Panc1 (cell line): ENCODE measurements at regions not wholly inside any gene's neighbourhood (a gene's known extent, or its start where the extent isn't known, plus 50 kb on each side); places are given as distances from the start of the nearest gene placed in this dataset.
"Not testable (repeated sequence)": the region's sequence is repeated elsewhere in the genome, so short reads cannot be mapped to it uniquely, and the experiment has no call there.

Source experiments
- ATAC-seq: fragments of 200-7000 bp; cut with Tn5 transposase; 2 replicates; pipeline ENCODE4 v1.9.1; 2020; ENCODE audit warnings: mild to moderate bottlenecking, moderate library complexity
- BruUV-seq: library from RNA; stranded (reverse); fragments of 400-500 nt; replicated peaks from 2 replicates; lab custom pipeline; 2021; lab: Mats Ljungman, UMichigan
- CTCF ChIA-PET: fragments of 300-600 bp; sonication (Branson Sonifier 250); formaldehyde crosslinking; loops from one replicate; lab custom pipeline; 2022; ENCODE audit warnings: antibody characterized with exemption; lab: Charles Lee
- POLR2A ChIA-PET: fragments of 300-600 bp; sonication (Branson Sonifier 250); formaldehyde crosslinking; loops from one replicate; lab custom pipeline; 2022; ENCODE audit warnings: antibody characterized with exemption; lab: Charles Lee
- DNase-seq: peaks from one replicate; pipeline ENCODE4 v3.0.0-alpha.2; 2010; ENCODE audit warnings: low read depth, low spot score
- H3K27ac ChIP-seq: 2 replicates; pipeline ENCODE4 v1.5.1; 2011; ENCODE audit warnings: mild to moderate bottlenecking, low read length, inconsistent platforms
- H3K27me3 ChIP-seq: fragments of 200-500 bp; sonication (Bioruptor generic); 2 replicates; pipeline ENCODE4 v1.6.0; 2014; ENCODE audit warnings: low read length, inconsistent platforms; ENCODE audit not compliant: control insufficient read depth, insufficient read depth
- H3K36me3 ChIP-seq: fragments of 200-500 bp; sonication (Bioruptor generic); 2 replicates; pipeline ENCODE4 v1.5.1; 2014; ENCODE audit warnings: inconsistent platforms, mild to moderate bottlenecking, low read length, moderate library complexity; ENCODE audit not compliant: control insufficient read depth, insufficient read depth
- H3K4me1 ChIP-seq: 2 replicates; pipeline ENCODE4 v1.5.1; 2011; ENCODE audit warnings: inconsistent platforms, mild to moderate bottlenecking, low read length, moderate library complexity; ENCODE audit not compliant: control insufficient read depth, insufficient read depth
- H3K4me3 ChIP-seq, 2 experiments: 2 replicates each; pipeline ENCODE4 v1.5.1; 2011 to 2012; ENCODE audit warnings: low read depth in 2 of 2, low read length in 2 of 2, mild to moderate bottlenecking in 2 of 2, inconsistent platforms in 1 of 2, moderate library complexity in 1 of 2
- H3K9me3 ChIP-seq: fragments of 200-500 bp; sonication (Bioruptor generic); 2 replicates; pipeline ENCODE4 v1.5.1; 2014; ENCODE audit warnings: low read depth, mild to moderate bottlenecking, inconsistent platforms, low read length, moderate library complexity; ENCODE audit not compliant: control insufficient read depth, insufficient read depth
- CTCF ChIP-seq: fragments of 450-650 bp; IDR thresholded peaks from 2 replicates; pipeline ENCODE4 v1.5.1; 2017; ENCODE audit warnings: mild to moderate bottlenecking
- POLR2AphosphoS5 ChIP-seq: IDR thresholded peaks from 2 replicates; pipeline ENCODE4 v1.6.1; 2012; ENCODE audit warnings: mild to moderate bottlenecking, low read depth, low read length, moderate library complexity
- REST ChIP-seq, 2 experiments: IDR thresholded peaks; 2 replicates each; pipeline ENCODE4 v1.6.1; 2011 to 2012; ENCODE audit warnings: low read depth in 2 of 2, control low read depth in 1 of 2, low read length in 1 of 2, mild to moderate bottlenecking in 1 of 2, moderate library complexity in 1 of 2; ENCODE audit not compliant: insufficient read depth in 1 of 2
- SIN3A ChIP-seq: IDR thresholded peaks from 2 replicates; pipeline ENCODE4 v1.6.1; 2012; ENCODE audit warnings: low read depth, mild to moderate bottlenecking, low read length, moderate library complexity, borderline replicate concordance; ENCODE audit not compliant: insufficient read depth
- TCF7L2 ChIP-seq: IDR thresholded peaks from 2 replicates; pipeline ENCODE4 v1.6.1; 2011; ENCODE audit warnings: mild to moderate bottlenecking, low read depth, low read length, inconsistent platforms
- in situ Hi-C: cut with HindIII; loops from 2 replicates; pipeline ENCODE4 v1.10.0; 2016; ENCODE audit warnings: low sequenced_read_pairs, low pct_unique_long_range_greater_than_20kb
- intact Hi-C: fragments of 100-400 bp; cut with micrococcal nuclease; formaldehyde crosslinking; loops from one replicate; pipeline ENCODE4 v1.10.0; 2022; ENCODE audit not compliant: unreplicated experiment

DNA sequence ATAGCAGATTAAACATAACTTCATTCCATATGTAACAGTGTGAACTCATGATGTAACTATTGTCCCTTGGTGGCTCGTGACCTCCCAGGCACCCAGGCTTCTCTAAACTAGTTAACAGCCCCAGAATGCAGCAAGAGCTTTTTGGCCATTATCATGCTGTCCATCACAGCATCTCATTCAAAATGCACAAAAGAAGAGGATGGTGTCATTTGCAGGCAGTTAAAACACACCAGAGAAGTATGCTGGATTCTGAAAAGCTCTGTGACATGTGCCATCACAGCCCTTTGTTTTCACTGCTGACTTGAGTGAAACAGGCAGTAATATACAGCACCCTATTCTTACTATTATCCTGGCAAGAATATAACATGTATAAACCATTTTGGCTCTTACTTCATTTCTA, 117.6 kb upstream of the CHMP2B start:
- H3K27ac ChIP-seq: no peak overlapping the region
- H3K4me3 ChIP-seq: no peak overlapping the region
- no peaks in the 10 kb centered on the region for H3K9me3 ChIP-seq
- ChIA-PET CTCF (no interaction called here), POLR2A (no interaction called here)
- intact Hi-C loops: no loop called here
- TF ChIP-seq CTCF (no peak), POLR2AphosphoS5 (no peak), SIN3A (no peak), TCF7L2 (no peak), REST (IDR thresholded peaks at IDR 0.05; ENCODE audit: insufficient read depth in 1 of 2, low read depth in 2 of 2, low read length in 1 of 2) (no peak)
- in situ Hi-C loops: no loop called here
- no TSS peak for BruUV-seq
- DNase-seq: no peak
- H3K36me3 ChIP-seq: no peaks in the 10 kb centered on the region
- ATAC-seq: no peak
- H3K27me3 ChIP-seq: no peaks in the 10 kb centered on the region
- H3K4me1 ChIP-seq: no peaks in the 10 kb centered on the region

GRCh38 chr3:87101861-87102625, 111.1 kb upstream of the VGLL3 start:
- POLR2A ChIA-PET: no interaction called here
- ATAC-seq (no peak), DNase-seq (no peak)
- intact Hi-C loops (no loop called here), in situ Hi-C loops (no loop called here)
- Histone ChIP-seq H3K27me3 (no peaks in the 10 kb centered on the region), H3K9me3 (no peaks in the 10 kb centered on the region), H3K4me1 (no peaks in the 10 kb centered on the region), H3K27ac (no peak overlapping the region), H3K4me3 (no peak overlapping the region), H3K36me3 (no peaks in the 10 kb centered on the region)
- CTCF ChIA-PET: no interaction called here
- TF ChIP-seq TCF7L2: no peak
- no peak for TF ChIP-seq POLR2AphosphoS5
- no peak for TF ChIP-seq SIN3A
- TF ChIP-seq REST (IDR thresholded peaks at IDR 0.05; ENCODE audit: insufficient read depth in 1 of 2, low read depth in 2 of 2, low read length in 1 of 2): no peak
- TF ChIP-seq CTCF: no peak
- BruUV-seq: no TSS peak

DNA sequence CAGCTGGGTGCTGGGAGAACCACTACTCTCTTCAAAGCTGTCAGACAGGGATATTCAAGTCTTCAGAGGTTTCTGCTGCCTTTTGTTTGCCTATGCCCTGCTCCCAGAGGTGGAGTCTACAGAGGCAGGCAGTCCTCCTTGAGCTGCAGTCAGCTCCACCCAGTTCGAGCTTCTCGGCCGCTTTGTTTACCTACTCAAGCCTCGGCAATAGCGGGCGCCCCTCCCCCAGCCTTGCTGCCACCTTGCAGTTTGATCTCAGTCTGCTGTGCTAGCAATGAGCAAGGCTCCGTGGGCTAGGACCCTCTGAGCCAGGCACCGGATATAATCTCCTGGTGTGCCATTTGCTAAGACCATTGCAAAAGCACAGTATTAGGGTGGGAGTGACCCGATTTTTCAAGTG, 106.8 kb upstream of the VGLL3 start:
- peak overlapping the region; percentile 20 to 39; a peak in 3 of 4 replicates for H3K4me3 ChIP-seq
- in situ Hi-C loops, BruUV-seq, DNase-seq, intact Hi-C loops, POLR2A ChIA-PET, CTCF ChIA-PET, H3K27me3 ChIP-seq, H3K4me1 ChIP-seq, ATAC-seq, H3K36me3 ChIP-seq, H3K27ac ChIP-seq, H3K9me3 ChIP-seq: not testable (repeated sequence)
